ENCODE measurements at regions not wholly inside any gene's neighbourhood (a gene's known extent, or its start where the extent isn't known, plus 50 kb on each side); places are given as distances from the start of the nearest gene placed in this dataset.

- TF ChIP-seq CTCF (conservative IDR thresholded peaks at IDR 0.05), result no peak
- no peak for TF ChIP-seq EZH2 (IDR thresholded peaks at IDR 0.05; ENCODE audit: low read depth)
These were observed 648.4 kb upstream of the EYS start for GRCh38 chr6:66355471-66355870.

Data from PC-9 (cell line).